Body of pancreas (tissue), 4 donors: ENCODE measurements at regions not wholly inside any gene's neighbourhood (a gene's known extent, or its start where the extent isn't known, plus 50 kb on each side); places are given as distances from the start of the nearest gene placed in this dataset.
"Not testable (repeated sequence)": the region's sequence is repeated elsewhere in the genome, so short reads cannot be mapped to it uniquely, and the experiment has no call there.

Experiments used
- CTCF ChIP-seq, 7 experiments: fragments of 450-650 bp in 4 of 7; fragments of 200-600 bp in 3 of 7; sonication (generic) in 3 of 7; IDR thresholded peaks; one replicate each; pipeline ENCODE4 v1.5.1; 2016 to 2019; ENCODE audit warnings: antibody characterized with exemption in 7 of 7
- POLR2A ChIP-seq, 3 donors: fragments of 450-650 bp; IDR thresholded peaks; one replicate each; pipeline ENCODE4 v1.6.1; 2016; ENCODE audit warnings: antibody characterized with exemption in 3 of 3, mild to moderate bottlenecking in 2 of 3

- not testable (repeated sequence) for TF ChIP-seq CTCF, POLR2A (IDR thresholded peaks at IDR 0.05)
Measured at GRCh38 chr2:17130627-17131026, 387.6 kb downstream of the RAD51AP2 start.
